GM12878 (cell line): ENCODE measurements at regions not wholly inside any gene's neighbourhood (a gene's known extent, or its start where the extent isn't known, plus 50 kb on each side); places are given as distances from the start of the nearest gene placed in this dataset.

Experiments
- ATAC-seq: fragments of 200-7000 bp; cut with Tn5 transposase; 3 replicates; pipeline ENCODE4 v1.9.1; 2020; ENCODE audit warnings: mild to moderate bottlenecking, moderate library complexity
- BruUV-seq: library from RNA; stranded (reverse); fragments of 400-500 nt; replicated peaks from 2 replicates; lab custom pipeline; 2021; lab: Mats Ljungman, UMichigan
- CTCF ChIA-PET: fragments of 300-600 bp; sonication (Branson Sonifier 250); formaldehyde crosslinking; extraction: SDS; loops from one replicate; lab custom pipeline; 2021; ENCODE audit warnings: inconsistent platforms; lab: Yijun Ruan, JAX
- POLR2A ChIA-PET: fragments of 350-600 bp; formaldehyde crosslinking; extraction: SDS; loops from one replicate; lab custom pipeline; 2021; ENCODE audit warnings: inconsistent platforms; lab: Charles Lee
- RAD21 ChIA-PET: fragments of 300-600 bp; sonication (Branson Sonifier 250); formaldehyde crosslinking; loops from one replicate; lab custom pipeline; 2023; ENCODE audit warnings: antibody characterized with exemption; ENCODE audit not compliant: unreplicated experiment; lab: Charles Lee
- SMC1A ChIA-PET: fragments of 300-600 bp; sonication (Branson Sonifier 250); formaldehyde crosslinking; loops from one replicate; lab custom pipeline; 2023; ENCODE audit not compliant: unreplicated experiment, uncharacterized antibody; lab: Charles Lee
- DNase-seq: peaks from one replicate; pipeline ENCODE4 v3.0.0-alpha.2; 2011; ENCODE audit warnings: low read depth, low spot score
- FAIRE-seq: peaks from 3 replicates; lab custom pipeline; 2011; peaks lifted over from hg19 to GRCh38; lab: Jason Lieb, UNC
- H2AFZ ChIP-seq: 2 replicates; pipeline ENCODE4 v1.6.0; 2011; ENCODE audit warnings: low read depth, low read length, control low read depth; ENCODE audit not compliant: control insufficient read depth
- H3K27ac ChIP-seq: 2 replicates; pipeline ENCODE4 v1.5.1; 2011; ENCODE audit warnings: control low read depth; ENCODE audit not compliant: control insufficient read depth, insufficient read depth
- H3K27me3 ChIP-seq, 2 experiments: replicated peaks in 1 of 2; 2 replicates each; pipeline versions ENCODE4 v1.6.0 to v1.6.1; 2011; ENCODE audit warnings: low read length in 1 of 2; ENCODE audit not compliant: control insufficient read depth in 2 of 2, insufficient read depth in 2 of 2
- H3K36me3 ChIP-seq, 2 experiments: 2 replicates each; pipeline ENCODE4 v1.5.1; 2011; ENCODE audit warnings: low read length in 1 of 2; ENCODE audit not compliant: control insufficient read depth in 2 of 2, insufficient read depth in 2 of 2
- H3K4me1 ChIP-seq: 2 replicates; pipeline ENCODE4 v1.6.1; 2011; ENCODE audit warnings: mild to moderate bottlenecking, low read length, moderate library complexity, mixed read lengths; ENCODE audit not compliant: control insufficient read depth, insufficient read depth
- H3K4me2 ChIP-seq: 2 replicates; pipeline ENCODE4 v1.6.0; 2011; ENCODE audit warnings: control low read depth; ENCODE audit not compliant: control insufficient read depth, insufficient read depth
- H3K4me3 ChIP-seq: fragments of 200-600 bp; sonication (generic); 2 replicates; pipeline ENCODE4 v1.5.1; 2016
- H3K79me2 ChIP-seq: 2 replicates; pipeline ENCODE4 v1.6.0; 2011; ENCODE audit warnings: low read length; ENCODE audit not compliant: control insufficient read depth, insufficient read depth
- H3K9ac ChIP-seq: 2 replicates; pipeline ENCODE4 v1.8.0; 2011; ENCODE audit warnings: low read length, control low read depth, mixed read lengths; ENCODE audit not compliant: control insufficient read depth, insufficient read depth
- H3K9me3 ChIP-seq: replicated peaks from 3 replicates; pipeline ENCODE4 v1.5.1; 2011; ENCODE audit warnings: mild to moderate bottlenecking, low read length; ENCODE audit not compliant: control insufficient read depth, insufficient read depth
- H4K20me1 ChIP-seq: 2 replicates; pipeline ENCODE4 v1.6.0; 2011; ENCODE audit not compliant: control insufficient read depth, insufficient read depth
- CBFB ChIP-seq: IDR thresholded peaks from 2 replicates; pipeline ENCODE4 v1.6.1; 2016; ENCODE audit warnings: antibody characterized with exemption, low read depth
- CBX5 ChIP-seq: sonication (generic); IDR thresholded peaks from 2 replicates; pipeline ENCODE4 v1.6.1; 2016; ENCODE audit warnings: low read depth, moderate library complexity, mild to moderate bottlenecking, inconsistent platforms
- CUX1 ChIP-seq: IDR thresholded peaks from 2 replicates; pipeline ENCODE4 v1.6.1; 2012; ENCODE audit warnings: improper control_type of control experiment, low read depth, low read length; ENCODE audit not compliant: insufficient replicate concordance
- E2F4 ChIP-seq: IDR thresholded peaks from 2 replicates; pipeline ENCODE4 v1.6.1; 2012; ENCODE audit warnings: low read depth, low read length, improper control_type of control experiment
- EP300 ChIP-seq, 2 experiments: fragments of 150-350 bp in 1 of 2; IDR thresholded peaks; 2 replicates each; pipeline ENCODE4 v1.6.1; 2011 to 2012; ENCODE audit warnings: low read depth in 2 of 2, low read length in 2 of 2, borderline replicate concordance in 1 of 2, improper control_type of control experiment in 1 of 2, inconsistent platforms in 1 of 2; ENCODE audit not compliant: control insufficient read depth in 1 of 2
- KAT2A ChIP-seq: conservative IDR thresholded peaks from 2 replicates; pipeline ENCODE4 v1.6.1; 2011; ENCODE audit warnings: low read depth, low read length; ENCODE audit not compliant: control insufficient read depth
- KLF5 ChIP-seq: fragments of 450-650 bp; IDR thresholded peaks from 2 replicates; pipeline ENCODE4 v1.6.1; 2014; ENCODE audit warnings: mild to moderate bottlenecking; ENCODE audit not compliant: partially characterized antibody
- LARP7 ChIP-seq: fragments of 450-650 bp; IDR thresholded peaks from 2 replicates; pipeline ENCODE4 v1.6.1; 2017; ENCODE audit warnings: mild to moderate bottlenecking
- MEF2A ChIP-seq: IDR thresholded peaks from 2 replicates; pipeline ENCODE4 v1.6.1; 2011; ENCODE audit warnings: low read depth, mild to moderate bottlenecking, low read length, moderate library complexity; ENCODE audit not compliant: insufficient read depth
- NFXL1 ChIP-seq: fragments of 450-650 bp; IDR thresholded peaks from 2 replicates; pipeline ENCODE4 v1.6.1; 2017; ENCODE audit warnings: antibody characterized with exemption, mild to moderate bottlenecking, borderline replicate concordance
- NR2F1 ChIP-seq: fragments of 450-650 bp; conservative IDR thresholded peaks from 2 replicates; pipeline ENCODE4 v1.6.1; 2017; ENCODE audit warnings: mild to moderate bottlenecking
- PAX8 ChIP-seq: fragments of 450-650 bp; IDR thresholded peaks from 2 replicates; pipeline ENCODE4 v1.6.1; 2017; ENCODE audit warnings: mild to moderate bottlenecking, moderate library complexity
- STAT1 ChIP-seq: fragments of 450-650 bp; conservative IDR thresholded peaks from 2 replicates; pipeline ENCODE4 v1.6.1; 2014; ENCODE audit warnings: antibody characterized with exemption, mild to moderate bottlenecking
- TARDBP ChIP-seq: IDR thresholded peaks from 2 replicates; pipeline ENCODE4 v1.6.1; 2016; ENCODE audit warnings: borderline replicate concordance
- WGBS: methylation state at CpG from one replicate; pipeline ENCODE4 v1.1.6; 2016; ENCODE audit warnings: low lambda C conversion rate; ENCODE audit not compliant: insufficient replicate concordance, insufficient coverage; ENCODE audit errors: missing lambda C conversion rate; 5-methylcytosine and 5-hydroxymethylcytosine counted together
- in situ Hi-C: fragments of 300-500 bp; cut with MboI; formaldehyde crosslinking; loops from 9 replicates; pipeline ENCODE4 v1.14.3; 2018; ENCODE audit warnings: mixed read lengths
- intact Hi-C: fragments of 100-400 bp; cut with micrococcal nuclease; formaldehyde crosslinking; loops from one replicate; pipeline ENCODE4 v1.14.2; 2022; ENCODE audit not compliant: unreplicated experiment
- TF ChIP-seq, protein P1 (sequence below): fragments of 450-650 bp; IDR thresholded peaks from 2 replicates; pipeline ENCODE4 v1.6.1; 2016; ENCODE audit warnings: mild to moderate bottlenecking, moderate library complexity, borderline replicate concordance

DNA sequence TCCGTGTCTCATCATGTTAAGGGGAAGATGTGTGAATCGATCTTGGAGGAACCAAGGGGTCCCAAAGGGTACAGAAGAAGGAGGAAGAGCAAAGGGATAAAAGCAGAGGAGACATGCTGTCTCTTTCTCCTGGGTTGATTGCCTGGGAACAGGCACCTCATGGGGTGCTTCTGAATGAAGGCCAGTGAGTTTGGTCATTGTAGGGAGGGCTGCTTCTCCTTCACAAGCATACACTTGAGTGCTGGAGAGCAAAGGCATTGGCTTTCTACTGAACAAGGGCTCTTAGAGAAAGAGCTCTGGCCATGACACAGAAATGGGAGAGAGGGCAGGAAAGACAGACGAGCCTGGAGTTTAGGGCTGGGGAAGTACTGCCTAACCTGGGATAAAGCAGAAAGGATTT, 146.7 kb upstream of the NPY start:
- intact Hi-C loops (no loop called here), in situ Hi-C loops (no loop called here)
- WGBS, result 11% methylated on average over 3 of the region's 3 CpGs
- SMC1A ChIA-PET, result interaction anchor here (1.4 kb wide), 1 partner anchor 27 kb away, joined by 3 read pairs; no protein-coding TSS in a partner anchor
- Histone ChIP-seq H3K79me2 (no peaks in the 10 kb centered on the region), H3K27me3 (no peaks in the 10 kb centered on the region), H3K4me1 (peaks cover 8% of the 10 kb centered on the region; the same call in 1 of the 2 replicates), H2AFZ (no peak overlapping the region), H3K36me3 (no peaks in the 10 kb centered on the region), H4K20me1 (no peaks in the 10 kb centered on the region), H3K9me3 (no peaks in the 10 kb centered on the region), H3K27ac (no peak overlapping the region), H3K4me2 (no peak overlapping the region), H3K4me3 (no peak overlapping the region), H3K9ac (no peak overlapping the region)
- POLR2A ChIA-PET, result no interaction called here
- FAIRE-seq (no peak), DNase-seq (no peak), ATAC-seq (no peak)
- no TSS peak for BruUV-seq
- CTCF ChIA-PET, result no interaction called here
- RAD21 ChIA-PET, result no interaction called here
- no peak for TF ChIP-seq STAT1
- TF ChIP-seq MEF2A, result no peak
- TF ChIP-seq NFXL1, result no peak
- no peak for TF ChIP-seq E2F4
- no peak for TF ChIP-seq TARDBP
- TF ChIP-seq LARP7, result no peak
- TF ChIP-seq PAX8, result no peak
- no peak for TF ChIP-seq EP300 (IDR thresholded peaks at IDR 0.05; ENCODE audit: borderline replicate concordance in 1 of 2, control insufficient read depth in 1 of 2, low read depth in 2 of 2, low read length in 2 of 2)
- TF ChIP-seq CUX1, result no peak
- TF ChIP-seq NR2F1, result no peak
- no peak for TF ChIP-seq CBFB
- no peak for TF ChIP-seq KLF5
- no peak for TF ChIP-seq KAT2A
- TF ChIP-seq, protein P1, sequence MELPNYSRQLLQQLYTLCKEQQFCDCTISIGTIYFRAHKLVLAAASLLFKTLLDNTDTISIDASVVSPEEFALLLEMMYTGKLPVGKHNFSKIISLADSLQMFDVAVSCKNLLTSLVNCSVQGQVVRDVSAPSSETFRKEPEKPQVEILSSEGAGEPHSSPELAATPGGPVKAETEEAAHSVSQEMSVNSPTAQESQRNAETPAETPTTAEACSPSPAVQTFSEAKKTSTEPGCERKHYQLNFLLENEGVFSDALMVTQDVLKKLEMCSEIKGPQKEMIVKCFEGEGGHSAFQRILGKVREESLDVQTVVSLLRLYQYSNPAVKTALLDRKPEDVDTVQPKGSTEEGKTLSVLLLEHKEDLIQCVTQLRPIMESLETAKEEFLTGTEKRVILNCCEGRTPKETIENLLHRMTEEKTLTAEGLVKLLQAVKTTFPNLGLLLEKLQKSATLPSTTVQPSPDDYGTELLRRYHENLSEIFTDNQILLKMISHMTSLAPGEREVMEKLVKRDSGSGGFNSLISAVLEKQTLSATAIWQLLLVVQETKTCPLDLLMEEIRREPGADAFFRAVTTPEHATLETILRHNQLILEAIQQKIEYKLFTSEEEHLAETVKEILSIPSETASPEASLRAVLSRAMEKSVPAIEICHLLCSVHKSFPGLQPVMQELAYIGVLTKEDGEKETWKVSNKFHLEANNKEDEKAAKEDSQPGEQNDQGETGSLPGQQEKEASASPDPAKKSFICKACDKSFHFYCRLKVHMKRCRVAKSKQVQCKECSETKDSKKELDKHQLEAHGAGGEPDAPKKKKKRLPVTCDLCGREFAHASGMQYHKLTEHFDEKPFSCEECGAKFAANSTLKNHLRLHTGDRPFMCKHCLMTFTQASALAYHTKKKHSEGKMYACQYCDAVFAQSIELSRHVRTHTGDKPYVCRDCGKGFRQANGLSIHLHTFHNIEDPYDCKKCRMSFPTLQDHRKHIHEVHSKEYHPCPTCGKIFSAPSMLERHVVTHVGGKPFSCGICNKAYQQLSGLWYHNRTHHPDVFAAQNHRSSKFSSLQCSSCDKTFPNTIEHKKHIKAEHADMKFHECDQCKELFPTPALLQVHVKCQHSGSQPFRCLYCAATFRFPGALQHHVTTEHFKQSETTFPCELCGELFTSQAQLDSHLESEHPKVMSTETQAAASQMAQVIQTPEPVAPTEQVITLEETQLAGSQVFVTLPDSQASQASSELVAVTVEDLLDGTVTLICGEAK, result no peak
- no peak for TF ChIP-seq CBX5
